ENCODE measurements at regions not wholly inside any gene's neighbourhood (a gene's known extent, or its start where the extent isn't known, plus 50 kb on each side); places are given as distances from the start of the nearest gene placed in this dataset.

- H3K4me3 ChIP-seq (ENCODE audit: low read depth, low read length) = no peak overlapping the region
- no peak for TF ChIP-seq CTCF (IDR thresholded peaks at IDR 0.05; ENCODE audit: low read depth, low read length, missing control alignments)
- no peak for DNase-seq (ENCODE audit: low read depth)
Observed at GRCh38 chr10:43739161-43739560, 90.5 kb upstream of the ZNF32 start.

GRCh38 chr10:43737003-43737402 lies 88.3 kb upstream of the ZNF32 start:
- DNase-seq (ENCODE audit: low read depth) = no peak
- H3K4me3 ChIP-seq (ENCODE audit: low read depth, low read length) = no peak overlapping the region
- TF ChIP-seq CTCF (IDR thresholded peaks at IDR 0.05; ENCODE audit: low read depth, low read length, missing control alignments) = no peak

GRCh38 chr10:43735907-43736306 lies 87.2 kb upstream of the ZNF32 start:
- TF ChIP-seq CTCF (IDR thresholded peaks at IDR 0.05; ENCODE audit: low read depth, low read length, missing control alignments) = no peak
- no peak overlapping the region for H3K4me3 ChIP-seq (ENCODE audit: low read depth, low read length)
- DNase-seq (ENCODE audit: low read depth) = no peak

- no peak overlapping the region for H3K4me3 ChIP-seq (ENCODE audit: low read depth, low read length)
- TF ChIP-seq CTCF (IDR thresholded peaks at IDR 0.05; ENCODE audit: low read depth, low read length, missing control alignments) = no peak
- DNase-seq (ENCODE audit: low read depth) = no peak
Observed at GRCh38 chr10:43734716-43735115, 86.0 kb upstream of the ZNF32 start.

- no peak for TF ChIP-seq CTCF (IDR thresholded peaks at IDR 0.05; ENCODE audit: low read depth, low read length, missing control alignments)
- no peak for DNase-seq (ENCODE audit: low read depth)
- no peak overlapping the region for H3K4me3 ChIP-seq (ENCODE audit: low read depth, low read length)
Observed at GRCh38 chr10:43731486-43731885, 82.8 kb upstream of the ZNF32 start.

GRCh38 chr10:43728425-43728824 lies 79.7 kb upstream of the ZNF32 start:
- no peak for DNase-seq (ENCODE audit: low read depth)
- no peak for TF ChIP-seq CTCF (IDR thresholded peaks at IDR 0.05; ENCODE audit: low read depth, low read length, missing control alignments)
- H3K4me3 ChIP-seq (ENCODE audit: low read depth, low read length) = no peak overlapping the region

GRCh38 chr10:43727935-43728334 lies 79.3 kb upstream of the ZNF32 start:
- DNase-seq (ENCODE audit: low read depth) = no peak
- TF ChIP-seq CTCF (IDR thresholded peaks at IDR 0.05; ENCODE audit: low read depth, low read length, missing control alignments) = no peak
- no peak overlapping the region for H3K4me3 ChIP-seq (ENCODE audit: low read depth, low read length)

All from GM12864 (cell line).